ENCODE measurements at regions not wholly inside any gene's neighbourhood (a gene's known extent, or its start where the extent isn't known, plus 50 kb on each side); places are given as distances from the start of the nearest gene placed in this dataset.
"Not testable (repeated sequence)": the region's sequence is repeated elsewhere in the genome, so short reads cannot be mapped to it uniquely, and the experiment has no call there.

DNA sequence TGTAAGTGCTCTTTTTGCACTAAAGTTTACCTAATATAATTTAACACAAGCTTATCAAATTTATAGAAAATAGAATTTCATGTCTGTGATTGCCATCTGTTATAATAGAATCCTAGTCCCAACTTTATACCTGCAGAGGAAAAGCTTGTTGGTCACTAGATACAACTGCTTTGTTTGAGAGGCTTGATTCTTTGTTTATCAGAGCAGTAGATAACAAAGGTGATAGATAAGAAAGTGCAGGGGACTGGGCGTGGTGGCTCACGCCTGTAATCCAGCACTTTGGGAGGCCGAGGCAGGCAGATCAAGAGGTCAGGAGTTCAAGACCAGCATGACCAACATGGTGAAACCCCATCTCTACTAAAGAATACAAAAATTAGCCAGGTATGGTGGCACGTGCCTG lies 528.0 kb downstream of the STK39 start (continued):
- TF ChIP-seq TAF1 (IDR thresholded peaks at IDR 0.05; ENCODE audit: borderline replicate concordance, low read depth, low read length) (no peak), RAD21 (IDR thresholded peaks at IDR 0.05; ENCODE audit: low read length) (no peak), NRF1 (IDR thresholded peaks at IDR 0.05; ENCODE audit: low read depth, low read length) (no peak), JUND (IDR thresholded peaks at IDR 0.05) (no peak)

DNA sequence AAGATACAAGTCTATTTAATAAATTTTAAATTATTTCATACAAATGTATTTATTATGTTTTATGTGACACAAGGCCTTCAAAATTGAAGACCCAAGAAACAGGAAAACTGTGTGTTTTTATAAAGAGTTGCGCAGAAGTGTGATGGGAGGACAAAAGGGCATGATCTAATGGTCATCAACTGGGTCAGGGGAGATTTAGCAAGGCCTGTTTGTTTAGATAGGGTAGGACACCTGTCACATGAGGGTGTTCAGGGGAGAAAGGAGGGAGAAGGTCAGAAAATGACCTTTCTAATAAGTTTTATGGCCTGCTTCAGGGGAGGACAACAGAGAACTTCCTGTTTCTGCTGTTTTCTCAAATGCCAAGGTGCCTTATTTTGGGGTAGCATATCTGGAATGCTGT lies 528.8 kb downstream of the STK39 start:
- H3F3A ChIP-seq (replicated peaks; ENCODE audit: insufficient read depth) = peaks cover 3% of the 10 kb centered on the region
- no peak overlapping the region for H3K4me2 ChIP-seq
- no peaks in the 10 kb centered on the region for H4K20me1 ChIP-seq (ENCODE audit: insufficient read depth)
- H3K9me2 ChIP-seq = no peaks in the 10 kb centered on the region
- no peaks in the 10 kb centered on the region for H3K36me3 ChIP-seq (replicated peaks in 1 of 2; ENCODE audit: control insufficient read depth in 1 of 2, insufficient read depth in 2 of 2, low read length in 1 of 2)
- H3K79me2 ChIP-seq (ENCODE audit: insufficient read depth) = no peaks in the 10 kb centered on the region
- WGBS (ENCODE audit: low lambda C conversion rate) = 59% methylated on average over 1 of the region's 1 CpG
- DNase-seq = no peak
- no peak overlapping the region for H3K9ac ChIP-seq
- peaks cover 0 to 2% of the 10 kb centered on the region in 2 experiments; a peak in 1 of 4 replicates for H3K4me1 ChIP-seq (ENCODE audit: control insufficient read depth in 1 of 2, insufficient read depth in 2 of 2, low read depth in 1 of 2, low read length in 1 of 2)
- H3K9me3 ChIP-seq = no peaks in the 10 kb centered on the region
- H3K27ac ChIP-seq (ENCODE audit: low read depth in 2 of 2, low read length in 1 of 2) = no peak overlapping the region
- TF ChIP-seq POLR2AphosphoS5 (IDR thresholded peaks at IDR 0.05; ENCODE audit: low read depth, low read length) (no peak), JUND (IDR thresholded peaks at IDR 0.05) (no peak), EZH2phosphoT487 (IDR thresholded peaks at IDR 0.05; ENCODE audit: borderline replicate concordance, low read depth) (no peak), YY1 (IDR thresholded peaks at IDR 0.05; ENCODE audit: low read depth) (no peak), RAD21 (IDR thresholded peaks at IDR 0.05; ENCODE audit: low read length) (no peak), FOXM1 (IDR thresholded peaks at IDR 0.05; ENCODE audit: low read depth) (no peak)
- H2AFZ ChIP-seq (ENCODE audit: low read depth) = no peak overlapping the region
- no peaks in the 10 kb centered on the region for H3K27me3 ChIP-seq (ENCODE audit: insufficient read depth)
- H3K4me3 ChIP-seq (ENCODE audit: low read depth in 2 of 2, low read length in 1 of 2) = no peak overlapping the region
- ChIA-PET POLR2A (no interaction called here), CTCF (no interaction called here)

DNA sequence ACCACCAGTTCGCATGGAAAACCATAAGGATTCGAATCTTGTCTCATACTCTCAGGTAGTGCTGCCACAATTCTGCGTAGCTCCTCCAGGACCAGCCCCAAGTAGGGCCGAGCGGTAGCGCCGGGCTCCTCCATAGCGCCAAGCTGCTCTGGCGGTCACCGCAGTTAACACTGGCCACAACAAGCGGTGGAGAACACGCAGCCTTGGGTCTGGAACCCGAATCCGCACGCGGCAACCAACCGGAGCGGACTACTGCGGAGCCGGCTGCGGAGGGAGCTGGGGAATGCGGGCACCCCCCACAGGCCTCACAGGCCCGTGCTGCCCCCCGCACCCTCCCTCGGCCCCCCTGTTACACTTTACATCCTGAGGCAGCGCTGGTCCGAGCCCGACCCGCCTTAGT lies 531.5 kb downstream of the STK39 start:
- no peaks in the 10 kb centered on the region for H4K20me1 ChIP-seq (ENCODE audit: insufficient read depth)
- no peak overlapping the region for H3K4me3 ChIP-seq (ENCODE audit: low read depth in 2 of 2, low read length in 1 of 2)
- ChIA-PET CTCF (no interaction called here), POLR2A (no interaction called here)
- 72% methylated on average over 19 of the region's 29 CpGs for WGBS (ENCODE audit: low lambda C conversion rate)
- no peak overlapping the region for H3K4me2 ChIP-seq
- H3K9ac ChIP-seq = no peak overlapping the region
- H3K27ac ChIP-seq (ENCODE audit: low read depth in 2 of 2, low read length in 1 of 2) = no peak overlapping the region
- H3K79me2 ChIP-seq (ENCODE audit: insufficient read depth) = no peaks in the 10 kb centered on the region
- H3K36me3 ChIP-seq (replicated peaks in 1 of 2; ENCODE audit: control insufficient read depth in 1 of 2, insufficient read depth in 2 of 2, low read length in 1 of 2) = no peaks in the 10 kb centered on the region
- TF ChIP-seq, protein P1, sequence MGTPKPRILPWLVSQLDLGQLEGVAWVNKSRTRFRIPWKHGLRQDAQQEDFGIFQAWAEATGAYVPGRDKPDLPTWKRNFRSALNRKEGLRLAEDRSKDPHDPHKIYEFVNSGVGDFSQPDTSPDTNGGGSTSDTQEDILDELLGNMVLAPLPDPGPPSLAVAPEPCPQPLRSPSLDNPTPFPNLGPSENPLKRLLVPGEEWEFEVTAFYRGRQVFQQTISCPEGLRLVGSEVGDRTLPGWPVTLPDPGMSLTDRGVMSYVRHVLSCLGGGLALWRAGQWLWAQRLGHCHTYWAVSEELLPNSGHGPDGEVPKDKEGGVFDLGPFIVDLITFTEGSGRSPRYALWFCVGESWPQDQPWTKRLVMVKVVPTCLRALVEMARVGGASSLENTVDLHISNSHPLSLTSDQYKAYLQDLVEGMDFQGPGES (IDR thresholded peaks at IDR 0.05; ENCODE audit: low read depth, low read length) = no peak
- TF ChIP-seq FOXJ3 (CRISPR knock-in tag; IDR thresholded peaks at IDR 0.05) (no peak), TEAD4 (IDR thresholded peaks at IDR 0.05; ENCODE audit: borderline replicate concordance, insufficient read depth) (no peak), POLR2AphosphoS5 (IDR thresholded peaks at IDR 0.05; ENCODE audit: low read depth, low read length) (no peak), FOSL2 (IDR thresholded peaks at IDR 0.05; ENCODE audit: borderline replicate concordance, low read depth) (no peak), NFIC (IDR thresholded peaks at IDR 0.05; ENCODE audit: borderline replicate concordance) (no peak), YY1 (IDR thresholded peaks at IDR 0.05; ENCODE audit: low read depth) (no peak), TAF1 (IDR thresholded peaks at IDR 0.05; ENCODE audit: borderline replicate concordance, low read depth, low read length) (no peak), MXI1 (IDR thresholded peaks at IDR 0.05; ENCODE audit: low read depth, low read length) (no peak), RAD21 (IDR thresholded peaks at IDR 0.05; ENCODE audit: low read length) (no peak), TCF12 (IDR thresholded peaks at IDR 0.05) (no peak), SIN3A (IDR thresholded peaks at IDR 0.05; ENCODE audit: borderline replicate concordance, low read depth, low read length) (no peak), NRF1 (IDR thresholded peaks at IDR 0.05; ENCODE audit: low read depth, low read length) (no peak), EP300 (IDR thresholded peaks at IDR 0.05; ENCODE audit: borderline replicate concordance in 1 of 2, low read depth in 1 of 2, low read length in 1 of 2) (no peak), FOXM1 (IDR thresholded peaks at IDR 0.05; ENCODE audit: low read depth) (no peak), GABPA (IDR thresholded peaks at IDR 0.05; ENCODE audit: low read depth) (no peak)
- TF ChIP-seq, protein P2, sequence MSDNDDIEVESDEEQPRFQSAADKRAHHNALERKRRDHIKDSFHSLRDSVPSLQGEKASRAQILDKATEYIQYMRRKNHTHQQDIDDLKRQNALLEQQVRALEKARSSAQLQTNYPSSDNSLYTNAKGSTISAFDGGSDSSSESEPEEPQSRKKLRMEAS (IDR thresholded peaks at IDR 0.05; ENCODE audit: low read depth) = no peak
- TF ChIP-seq, protein P3, sequence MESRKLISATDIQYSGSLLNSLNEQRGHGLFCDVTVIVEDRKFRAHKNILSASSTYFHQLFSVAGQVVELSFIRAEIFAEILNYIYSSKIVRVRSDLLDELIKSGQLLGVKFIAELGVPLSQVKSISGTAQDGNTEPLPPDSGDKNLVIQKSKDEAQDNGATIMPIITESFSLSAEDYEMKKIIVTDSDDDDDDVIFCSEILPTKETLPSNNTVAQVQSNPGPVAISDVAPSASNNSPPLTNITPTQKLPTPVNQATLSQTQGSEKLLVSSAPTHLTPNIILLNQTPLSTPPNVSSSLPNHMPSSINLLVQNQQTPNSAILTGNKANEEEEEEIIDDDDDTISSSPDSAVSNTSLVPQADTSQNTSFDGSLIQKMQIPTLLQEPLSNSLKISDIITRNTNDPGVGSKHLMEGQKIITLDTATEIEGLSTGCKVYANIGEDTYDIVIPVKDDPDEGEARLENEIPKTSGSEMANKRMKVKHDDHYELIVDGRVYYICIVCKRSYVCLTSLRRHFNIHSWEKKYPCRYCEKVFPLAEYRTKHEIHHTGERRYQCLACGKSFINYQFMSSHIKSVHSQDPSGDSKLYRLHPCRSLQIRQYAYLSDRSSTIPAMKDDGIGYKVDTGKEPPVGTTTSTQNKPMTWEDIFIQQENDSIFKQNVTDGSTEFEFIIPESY (IDR thresholded peaks at IDR 0.05; ENCODE audit: borderline replicate concordance, low read depth) = no peak
- no peaks in the 10 kb centered on the region for H3K27me3 ChIP-seq (ENCODE audit: insufficient read depth)
- DNase-seq = no peak
- H2AFZ ChIP-seq (ENCODE audit: low read depth) = no peak overlapping the region
- H3K9me3 ChIP-seq = no peaks in the 10 kb centered on the region
- peaks cover 3% of the 10 kb centered on the region for H3F3A ChIP-seq (replicated peaks; ENCODE audit: insufficient read depth)
- no peaks in the 10 kb centered on the region for H3K4me1 ChIP-seq (ENCODE audit: control insufficient read depth in 1 of 2, insufficient read depth in 2 of 2, low read depth in 1 of 2, low read length in 1 of 2)
- no peaks in the 10 kb centered on the region for H3K9me2 ChIP-seq

DNA sequence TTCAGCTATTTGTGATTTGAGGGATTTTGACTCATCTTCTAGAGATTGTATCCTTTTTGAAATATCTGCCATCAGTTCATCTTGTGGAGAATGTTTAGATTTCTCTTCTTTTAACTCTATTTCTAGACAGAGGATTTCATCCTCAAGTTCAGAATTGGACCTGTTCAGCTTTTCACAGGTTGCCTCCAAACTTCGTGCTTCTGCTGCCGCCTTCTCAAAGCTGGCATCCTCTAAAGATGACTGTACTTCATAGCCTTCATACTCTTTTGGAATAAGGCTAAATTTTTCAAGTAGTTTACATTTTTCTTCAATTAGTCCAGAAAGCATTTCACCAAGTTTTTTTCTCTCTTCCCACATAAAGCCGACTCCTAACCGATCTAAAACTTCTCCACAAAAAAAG lies 531.9 kb downstream of the STK39 start:
- not testable (repeated sequence) for H3K9ac ChIP-seq, DNase-seq

More for the DNA sequence above, 531.9 kb downstream of the STK39 start:
- H3K79me2 ChIP-seq (ENCODE audit: insufficient read depth); H3K4me2 ChIP-seq; CTCF ChIA-PET; H4K20me1 ChIP-seq (ENCODE audit: insufficient read depth); H3K27ac ChIP-seq (ENCODE audit: low read depth in 2 of 2, low read length in 1 of 2); H3K4me3 ChIP-seq (ENCODE audit: low read depth in 2 of 2, low read length in 1 of 2); H3K9me2 ChIP-seq; H3K4me1 ChIP-seq (ENCODE audit: control insufficient read depth in 1 of 2, insufficient read depth in 2 of 2, low read depth in 1 of 2, low read length in 1 of 2); H2AFZ ChIP-seq (ENCODE audit: low read depth); H3K36me3 ChIP-seq (replicated peaks in 1 of 2; ENCODE audit: control insufficient read depth in 1 of 2, insufficient read depth in 2 of 2, low read length in 1 of 2); H3F3A ChIP-seq (replicated peaks; ENCODE audit: insufficient read depth); H3K9me3 ChIP-seq; H3K27me3 ChIP-seq (ENCODE audit: insufficient read depth); POLR2A ChIA-PET: not testable (repeated sequence)
- 61% methylated on average over 4 of the region's 4 CpGs for WGBS (ENCODE audit: low lambda C conversion rate)

Measured in SK-N-SH (cell line).